Loucy (cell line): ENCODE measurements at regions not wholly inside any gene's neighbourhood (a gene's known extent, or its start where the extent isn't known, plus 50 kb on each side); places are given as distances from the start of the nearest gene placed in this dataset.

Experiments
- EZH2phosphoT487 ChIP-seq: fragments of 200-600 bp; IDR thresholded peaks from 2 replicates; pipeline ENCODE4 v1.6.1; 2018; ENCODE audit warnings: antibody characterized with exemption, mild to moderate bottlenecking, moderate library complexity, borderline replicate concordance
- TF ChIP-seq, protein P1 (sequence below): fragments of 200-600 bp; sonication (generic); conservative IDR thresholded peaks from 2 replicates; pipeline ENCODE4 v1.5.1; 2014; ENCODE audit warnings: mild to moderate bottlenecking, antibody characterized with exemption, low read length

DNA sequence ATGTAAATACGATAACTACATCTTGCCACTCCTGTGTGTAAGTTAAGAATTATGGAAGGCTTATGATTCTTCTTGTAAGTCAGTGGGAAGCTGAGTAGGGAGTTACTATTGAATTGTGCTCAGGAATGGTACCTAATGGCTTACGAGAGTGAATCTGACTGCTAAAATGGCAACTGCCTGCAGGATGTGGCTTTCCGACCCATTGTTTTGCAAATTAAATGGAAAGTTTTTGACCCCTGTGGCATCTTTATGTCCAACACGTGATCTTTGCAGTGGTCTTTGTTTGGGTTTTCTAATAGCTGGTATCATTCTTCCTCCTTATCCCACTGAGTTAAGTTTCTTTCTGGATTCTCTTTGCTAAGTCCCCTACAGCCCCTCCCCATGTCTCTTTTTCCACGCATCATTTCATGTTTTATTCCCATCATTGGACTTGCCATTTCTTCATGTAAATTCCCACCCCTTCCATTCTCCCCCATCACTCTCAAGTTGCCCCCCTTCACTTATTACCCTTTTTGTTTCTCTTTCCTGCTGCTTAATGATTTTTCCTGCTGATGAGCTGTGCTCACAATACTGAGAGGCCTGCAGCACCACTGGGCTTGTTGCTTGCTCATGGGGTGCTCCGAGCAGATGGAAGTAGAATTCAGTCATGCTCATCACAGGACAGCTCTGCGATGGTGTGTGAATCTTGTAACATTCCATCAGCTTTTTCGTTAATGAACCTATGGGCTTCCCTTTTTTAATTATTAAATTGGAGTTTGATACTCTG lies 428.2 kb upstream of the IL12A start:
- TF ChIP-seq, protein P1, sequence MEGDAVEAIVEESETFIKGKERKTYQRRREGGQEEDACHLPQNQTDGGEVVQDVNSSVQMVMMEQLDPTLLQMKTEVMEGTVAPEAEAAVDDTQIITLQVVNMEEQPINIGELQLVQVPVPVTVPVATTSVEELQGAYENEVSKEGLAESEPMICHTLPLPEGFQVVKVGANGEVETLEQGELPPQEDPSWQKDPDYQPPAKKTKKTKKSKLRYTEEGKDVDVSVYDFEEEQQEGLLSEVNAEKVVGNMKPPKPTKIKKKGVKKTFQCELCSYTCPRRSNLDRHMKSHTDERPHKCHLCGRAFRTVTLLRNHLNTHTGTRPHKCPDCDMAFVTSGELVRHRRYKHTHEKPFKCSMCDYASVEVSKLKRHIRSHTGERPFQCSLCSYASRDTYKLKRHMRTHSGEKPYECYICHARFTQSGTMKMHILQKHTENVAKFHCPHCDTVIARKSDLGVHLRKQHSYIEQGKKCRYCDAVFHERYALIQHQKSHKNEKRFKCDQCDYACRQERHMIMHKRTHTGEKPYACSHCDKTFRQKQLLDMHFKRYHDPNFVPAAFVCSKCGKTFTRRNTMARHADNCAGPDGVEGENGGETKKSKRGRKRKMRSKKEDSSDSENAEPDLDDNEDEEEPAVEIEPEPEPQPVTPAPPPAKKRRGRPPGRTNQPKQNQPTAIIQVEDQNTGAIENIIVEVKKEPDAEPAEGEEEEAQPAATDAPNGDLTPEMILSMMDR = no peak
- no peak for TF ChIP-seq EZH2phosphoT487
